ENCODE measurements at regions not wholly inside any gene's neighbourhood (a gene's known extent, or its start where the extent isn't known, plus 50 kb on each side); places are given as distances from the start of the nearest gene placed in this dataset.

DNA sequence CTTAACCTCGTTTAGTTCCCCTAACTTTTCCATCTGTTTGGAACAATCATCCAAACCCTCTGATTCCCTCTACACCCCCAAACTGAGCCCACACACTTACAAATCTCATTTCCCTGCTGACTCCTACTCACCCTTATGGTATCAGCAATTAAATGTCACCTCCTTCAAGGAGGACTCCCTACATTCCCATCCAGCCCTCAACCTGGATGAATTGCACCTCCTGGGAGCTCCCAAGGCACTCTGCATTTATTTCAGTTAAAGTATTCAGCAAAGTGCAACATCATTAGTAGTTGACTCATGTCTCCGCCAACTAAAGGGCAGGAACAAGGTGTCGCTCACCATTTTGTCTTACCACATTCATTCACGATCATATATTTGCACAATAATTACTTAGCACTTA lies 353.5 kb downstream of the TMEM114 start:
- DNase-seq (no peak), ATAC-seq (no peak)
- intact Hi-C loops (cut with micrococcal nuclease): no loop called here

DNA sequence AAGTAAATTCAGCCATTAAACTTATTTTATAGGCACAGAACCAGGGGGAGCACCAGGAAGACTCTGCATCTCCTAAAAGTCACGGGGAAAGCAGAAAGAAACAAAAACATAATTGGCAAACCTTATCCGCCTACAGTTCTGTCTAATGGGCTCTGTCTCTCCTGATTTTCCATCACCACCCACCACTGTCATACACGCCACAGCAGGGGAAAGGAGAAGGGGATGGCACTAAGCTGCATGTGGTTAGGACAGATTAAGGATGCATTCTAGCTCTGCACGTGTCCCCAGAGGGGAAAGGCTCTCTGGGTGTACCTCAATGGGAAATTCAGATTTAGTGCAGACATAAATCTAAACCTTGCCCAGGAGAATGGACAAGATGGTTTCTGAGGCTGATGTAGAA lies 359.8 kb downstream of the TMEM114 start:
- ATAC-seq: no peak

DNA sequence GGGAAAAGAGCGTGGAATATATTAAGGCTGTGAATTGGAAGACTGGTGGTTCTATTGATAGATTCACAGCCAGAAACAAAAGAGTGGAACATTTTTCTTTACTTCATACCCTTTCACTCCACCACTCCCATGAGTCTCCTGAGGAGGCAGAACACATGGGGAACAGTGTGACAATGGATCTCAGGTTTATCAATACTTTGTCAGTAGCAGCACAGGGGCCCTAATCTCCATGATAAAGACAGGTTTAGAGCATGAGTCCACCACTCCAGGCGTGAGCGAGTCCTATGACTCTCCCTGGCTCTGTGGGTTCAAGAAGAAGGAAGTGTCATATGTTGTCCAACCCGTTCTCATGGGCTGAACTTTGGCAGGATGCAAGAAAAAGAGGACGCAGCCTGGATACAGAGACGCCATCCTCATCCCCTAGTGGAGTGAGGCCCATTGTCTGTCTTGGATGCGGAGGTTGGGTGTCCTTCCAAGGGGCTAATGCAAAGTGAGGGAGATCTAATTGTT lies 361.2 kb downstream of the TMEM114 start:
- intact Hi-C loops (cut with micrococcal nuclease): no loop called here
- no peak for ATAC-seq

More for the DNA sequence above, 359.8 kb downstream of the TMEM114 start:
- intact Hi-C loops (cut with micrococcal nuclease): no loop called here
- no peak for DNase-seq

DNA sequence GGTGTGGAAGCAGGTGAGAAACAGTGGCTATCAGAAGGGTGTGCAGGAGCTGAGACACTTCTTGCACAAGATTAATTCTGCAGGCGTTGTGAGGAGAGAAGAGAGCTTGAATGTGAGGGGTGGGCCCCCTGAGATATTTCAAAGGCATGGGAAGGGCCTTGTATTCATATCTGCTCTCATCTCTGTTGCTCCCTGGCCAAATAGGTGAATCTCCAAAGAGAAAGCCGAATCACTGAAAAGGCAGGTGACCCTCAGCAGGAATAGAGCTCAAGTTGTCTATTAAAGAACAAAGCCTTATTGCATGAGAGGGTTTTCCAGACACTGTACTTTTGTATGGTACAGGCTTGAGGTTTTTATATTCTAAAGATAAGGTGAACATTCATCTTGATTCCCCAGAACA lies 373.1 kb downstream of the TMEM114 start:
- ATAC-seq: no peak
- DNase-seq: no peak
- intact Hi-C loops (cut with micrococcal nuclease): no loop called here

More for the DNA sequence above, 361.2 kb downstream of the TMEM114 start:
- DNase-seq: no peak

DNA sequence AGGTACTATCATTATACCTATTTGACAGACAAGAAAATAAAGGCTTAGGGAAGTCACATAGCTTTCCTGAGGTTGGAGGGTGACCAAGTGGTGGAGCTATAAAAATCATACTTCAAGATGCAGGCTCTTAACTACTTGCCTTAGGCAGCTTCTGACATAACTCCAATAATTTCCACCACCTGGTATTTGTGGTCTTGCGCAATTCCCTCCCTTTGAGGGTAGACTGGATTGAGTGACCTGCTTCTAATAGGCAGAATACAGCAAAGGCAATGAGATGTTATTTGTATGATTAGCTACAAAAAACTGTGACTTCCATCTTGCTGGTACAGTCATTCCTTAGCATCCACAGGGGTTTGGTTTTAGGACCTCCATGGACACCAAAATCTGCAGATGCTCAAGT lies 385.5 kb downstream of the TMEM114 start:
- ATAC-seq: no peak
- intact Hi-C loops (cut with micrococcal nuclease): no loop called here
- DNase-seq: no peak

DNA sequence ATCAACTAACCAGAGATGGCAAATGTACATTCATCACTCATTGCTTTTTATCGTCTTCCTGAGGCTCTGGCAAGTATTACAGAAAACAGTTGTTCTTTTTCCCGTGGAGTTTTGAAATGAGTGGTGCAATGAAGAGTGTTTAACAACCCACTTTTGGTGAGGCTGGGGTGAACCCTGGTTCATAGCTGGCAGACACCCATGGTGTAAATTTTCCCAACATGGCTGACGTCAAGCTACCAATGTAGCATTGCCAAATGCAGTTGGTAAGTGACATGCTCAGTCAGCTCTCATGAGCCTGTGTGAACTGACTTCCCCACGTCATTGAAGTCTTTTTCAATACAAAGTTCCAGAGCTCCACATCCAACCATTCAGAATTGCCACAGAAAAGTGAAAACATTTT lies 386.2 kb downstream of the TMEM114 start:
- intact Hi-C loops (cut with micrococcal nuclease): no loop called here

DNA sequence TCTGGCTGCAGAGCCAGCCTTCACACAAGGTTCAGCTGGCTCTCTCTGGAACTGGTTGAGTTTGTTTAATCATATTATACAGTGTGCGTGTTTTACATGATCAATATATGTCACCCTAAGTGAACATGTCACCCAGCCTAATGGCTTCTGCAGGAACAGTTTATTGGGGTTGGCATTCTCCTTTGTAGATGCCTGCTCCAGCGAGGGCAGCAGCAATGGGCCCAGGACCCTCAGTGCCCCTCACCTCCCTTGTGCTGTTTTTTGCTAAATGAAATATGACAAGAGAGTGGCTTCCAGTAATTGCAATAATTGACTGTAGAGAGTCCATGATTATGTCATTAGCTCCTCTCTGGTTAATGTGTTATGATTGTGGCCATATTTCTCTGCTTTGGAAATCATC lies 387.2 kb downstream of the TMEM114 start:
- DNase-seq: no peak

More for the DNA sequence above, 386.2 kb downstream of the TMEM114 start:
- no peak for DNase-seq
- no peak for ATAC-seq

DNA sequence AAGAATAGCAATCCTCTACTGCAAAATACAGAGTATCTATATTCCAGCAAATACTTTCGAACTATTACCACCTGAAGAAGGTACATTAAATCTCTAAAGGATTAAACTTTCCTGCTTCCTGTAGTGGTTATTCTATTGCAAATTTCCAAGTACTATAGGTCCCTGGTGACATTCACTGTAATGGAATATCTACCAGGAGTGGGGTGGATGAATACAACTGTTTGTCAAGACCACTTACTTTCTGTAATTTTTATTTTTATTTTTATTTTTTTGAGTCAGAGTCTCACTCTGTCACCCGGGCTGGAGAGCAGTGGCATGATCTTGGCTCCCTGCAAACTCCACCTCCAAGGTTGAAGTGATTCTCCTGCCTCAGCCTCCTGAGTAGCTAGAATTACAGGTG lies 389.5 kb downstream of the TMEM114 start:
- DNase-seq (no peak), ATAC-seq (no peak)
- intact Hi-C loops (cut with micrococcal nuclease): no loop called here

More for the DNA sequence above, 387.2 kb downstream of the TMEM114 start:
- no peak for ATAC-seq
- intact Hi-C loops (cut with micrococcal nuclease): no loop called here

DNA sequence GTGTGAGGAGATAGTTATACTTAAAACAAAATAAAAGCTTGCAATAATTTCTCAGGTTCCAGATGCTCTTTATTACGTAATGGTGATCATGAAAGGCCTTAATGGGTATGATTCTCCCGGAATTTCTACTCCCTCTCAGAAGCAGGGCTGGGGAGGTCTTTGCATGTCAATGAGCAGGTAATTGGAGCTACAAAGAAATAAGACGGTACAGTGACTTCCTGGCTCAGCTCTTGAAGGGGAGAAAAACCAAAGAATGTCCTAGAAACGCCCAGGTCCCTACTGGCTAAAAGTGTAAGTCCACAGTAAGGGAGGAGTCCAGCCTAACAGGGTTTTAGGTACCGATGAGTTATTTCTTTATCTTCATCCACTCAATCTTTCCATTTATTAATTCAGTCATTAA lies 390.9 kb downstream of the TMEM114 start:
- DNase-seq (no peak), ATAC-seq (no peak)
- intact Hi-C loops (cut with micrococcal nuclease): no loop called here

DNA sequence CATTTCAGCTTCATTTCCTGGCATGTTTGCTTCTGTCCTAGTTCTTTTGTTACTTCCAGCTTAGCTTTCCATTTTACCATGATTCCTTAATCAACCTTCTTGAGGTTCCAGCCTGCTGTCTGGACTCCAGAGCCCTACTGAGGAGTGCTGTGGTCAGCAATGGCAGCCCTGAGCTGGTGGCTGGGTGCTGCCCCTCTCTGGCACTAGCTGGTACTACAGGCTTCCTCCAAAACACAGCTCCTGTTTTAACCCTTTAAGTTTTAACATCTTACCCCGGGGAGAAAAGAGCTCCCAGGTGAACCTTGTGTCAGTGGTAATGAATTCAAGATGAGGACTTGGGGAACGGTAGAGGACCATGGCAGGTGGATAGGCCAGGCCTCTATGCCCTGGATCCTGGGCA lies 395.5 kb downstream of the TMEM114 start:
- ATAC-seq (no peak), DNase-seq (no peak)
- intact Hi-C loops (cut with micrococcal nuclease): no loop called here

DNA sequence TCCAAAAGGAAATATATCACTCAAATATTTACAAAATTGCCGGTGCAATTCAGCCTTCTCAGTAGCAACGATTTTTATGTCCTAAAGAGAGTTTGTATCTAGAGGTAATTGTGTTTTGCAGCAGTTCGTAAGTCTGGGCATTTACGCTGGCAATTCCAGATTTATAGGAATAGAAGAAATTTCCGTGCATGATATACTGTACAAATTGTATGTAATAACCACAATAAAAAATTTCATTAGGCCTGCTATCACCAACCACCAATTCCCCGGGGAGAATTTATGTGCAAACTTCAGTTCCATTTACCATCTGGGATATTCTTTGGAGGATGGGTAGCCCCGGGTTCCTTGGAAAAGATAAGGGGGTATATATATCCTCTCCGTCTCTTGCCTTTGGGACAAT lies 401.5 kb downstream of the TMEM114 start:
- DNase-seq: no peak
- no peak for ATAC-seq
- intact Hi-C loops (cut with micrococcal nuclease): no loop called here

DNA sequence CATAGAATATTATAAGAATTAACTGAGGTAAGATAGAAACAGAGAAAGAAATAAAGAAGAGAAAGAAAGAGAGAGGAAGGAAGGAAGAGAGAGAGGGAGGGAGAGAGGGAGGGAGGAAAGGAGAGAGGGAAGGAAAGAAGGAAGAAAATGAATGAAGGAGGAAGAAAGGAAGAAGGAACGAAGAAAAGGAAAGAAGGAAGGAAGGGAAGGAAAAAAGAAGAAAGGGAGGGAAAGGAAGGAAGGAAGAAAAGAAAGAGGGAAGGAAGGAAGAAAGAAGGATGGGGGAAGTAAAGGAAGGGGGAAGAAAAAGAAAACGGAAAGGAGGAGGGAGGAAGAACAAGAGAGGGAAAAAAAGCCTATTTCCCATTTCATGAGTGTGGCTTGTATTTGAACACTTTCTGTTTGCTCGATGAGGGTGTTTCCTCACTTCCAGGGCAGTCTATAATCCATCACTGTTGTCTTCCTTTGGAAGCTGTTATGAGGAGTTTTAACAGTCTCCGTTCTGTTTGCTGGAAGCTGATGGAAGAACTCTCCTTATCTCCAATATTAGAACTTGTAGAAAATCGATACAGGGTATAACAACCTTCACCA lies 402.4 kb downstream of the TMEM114 start:
- DNase-seq (no peak), ATAC-seq (no peak)
- intact Hi-C loops (cut with micrococcal nuclease): no loop called here

DNA sequence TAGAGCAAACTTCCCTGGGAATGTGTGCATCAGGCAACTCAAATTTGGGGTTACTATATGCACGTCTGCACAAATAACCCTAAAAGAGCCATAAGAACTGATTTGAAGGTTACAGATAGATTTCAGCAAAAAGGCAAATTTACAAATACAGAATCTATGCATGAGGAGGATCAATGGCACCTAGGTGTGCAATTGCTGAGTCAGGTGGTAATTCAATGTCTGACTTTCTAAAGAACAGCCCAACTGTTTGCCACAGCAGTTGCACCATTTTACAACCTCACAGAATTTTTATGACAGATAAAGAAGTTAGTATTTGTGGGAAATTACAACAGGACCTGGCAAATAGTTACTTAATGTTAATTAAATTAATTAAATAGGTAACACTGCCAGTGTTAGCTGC lies 405.5 kb downstream of the TMEM114 start:
- intact Hi-C loops (cut with micrococcal nuclease): no loop called here
- no peak for DNase-seq
- ATAC-seq: no peak

DNA sequence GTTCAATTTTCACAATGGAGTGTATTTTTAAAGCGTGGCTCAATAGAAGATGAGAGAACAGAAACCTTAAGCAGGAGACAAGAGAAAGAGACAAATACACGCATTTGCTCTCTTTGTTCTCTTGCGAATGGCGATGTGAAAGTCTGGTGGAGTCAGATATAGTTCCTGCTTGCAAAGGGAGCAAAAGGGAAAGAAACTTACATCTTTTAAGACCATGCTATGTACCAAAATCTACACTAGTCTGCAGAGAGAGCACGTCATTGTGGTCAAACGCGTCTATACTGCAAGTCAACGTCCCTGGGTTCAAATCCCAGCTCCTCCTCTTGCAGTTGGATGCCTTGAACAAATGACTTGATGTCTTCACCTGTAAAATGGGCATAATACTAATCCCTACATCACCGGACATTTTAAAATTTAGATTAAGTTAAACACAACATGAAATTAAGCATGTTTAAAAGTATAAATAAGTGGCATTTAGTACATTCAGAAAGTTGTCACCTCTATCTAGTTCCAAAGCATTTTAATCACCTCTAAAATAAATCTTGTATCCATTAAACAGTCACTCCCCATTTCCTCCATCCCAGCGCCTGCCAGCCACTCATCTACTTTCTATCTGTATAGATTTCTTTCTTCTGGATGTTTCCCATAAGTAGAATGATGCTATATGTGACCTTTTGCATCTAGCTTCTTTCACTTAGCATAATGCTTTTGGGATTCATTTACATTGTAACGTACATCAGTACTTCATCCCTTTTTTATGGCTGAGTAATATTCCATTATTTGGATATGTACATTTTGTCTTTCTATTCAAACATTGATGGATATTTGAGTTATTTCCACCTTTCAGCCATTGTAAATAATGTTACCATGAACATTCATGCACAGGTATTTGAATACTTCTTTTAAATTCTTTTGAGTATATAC lies 406.9 kb downstream of the TMEM114 start:
- intact Hi-C loops (cut with micrococcal nuclease): no loop called here
- no peak for ATAC-seq
- no peak for DNase-seq

DNA sequence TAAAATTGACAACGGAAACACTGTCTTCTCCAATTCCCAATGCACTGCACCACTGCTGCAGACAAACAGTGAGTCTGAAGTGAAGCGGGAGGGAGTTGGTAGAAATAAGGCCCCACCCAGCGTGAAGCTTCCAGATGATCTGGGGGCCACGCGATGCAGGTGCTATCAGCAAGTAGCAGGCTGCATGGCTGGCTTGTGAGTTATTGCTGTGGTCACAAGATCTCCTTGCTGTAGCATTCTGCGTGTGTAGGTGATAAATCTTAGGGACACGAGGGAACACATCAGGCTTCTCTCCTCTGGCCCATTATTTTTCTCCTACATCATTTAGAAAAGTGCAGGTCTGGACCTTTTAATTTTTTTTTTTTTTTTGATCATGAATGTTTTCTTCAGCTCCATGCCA lies 407.6 kb downstream of the TMEM114 start:
- ATAC-seq (no peak), DNase-seq (no peak)
- intact Hi-C loops (cut with micrococcal nuclease): no loop called here

DNA sequence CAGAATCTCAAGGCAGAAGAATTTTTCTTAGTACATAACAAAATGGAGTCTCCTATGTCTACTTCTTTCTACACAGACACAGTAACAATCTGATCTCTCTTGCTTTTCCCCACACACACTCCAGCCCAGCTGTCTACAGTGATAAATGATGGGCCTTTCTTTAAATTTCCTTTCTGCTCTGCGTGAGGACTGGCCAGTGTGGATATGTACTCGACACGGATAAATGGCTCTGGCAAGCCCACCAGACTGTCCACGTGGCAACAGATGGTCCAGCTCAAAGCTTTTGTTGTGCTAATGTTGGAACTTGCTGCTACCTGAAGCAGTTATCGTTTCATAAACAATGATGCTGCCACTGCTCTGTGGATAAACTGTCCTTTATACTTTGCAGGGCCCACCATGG lies 410.7 kb downstream of the TMEM114 start:
- no peak for ATAC-seq
- intact Hi-C loops (cut with micrococcal nuclease): loop anchor here (10.0 kb wide), 1 partner anchor 915 kb away; no protein-coding TSS in a partner anchor

DNA sequence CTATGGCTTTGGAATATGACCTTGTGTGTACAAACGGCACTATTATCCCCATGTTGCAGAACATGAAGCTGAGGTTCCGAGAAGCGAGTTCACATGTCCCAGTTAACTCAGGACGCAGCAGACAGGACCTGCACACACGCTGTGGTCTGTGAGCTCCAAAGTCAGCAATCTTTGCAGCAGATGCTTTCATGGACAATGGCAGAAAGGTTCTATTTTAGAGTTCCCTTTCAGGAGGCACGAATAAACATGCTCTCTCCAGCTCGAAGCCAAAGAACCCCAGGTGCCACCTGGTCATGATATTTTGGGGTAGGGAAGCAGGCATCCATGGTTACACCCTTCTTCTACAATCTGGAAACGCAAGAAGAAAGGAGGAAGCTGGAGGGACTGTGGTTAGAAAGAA lies 412.0 kb downstream of the TMEM114 start:
- no peak for ATAC-seq
- no peak for DNase-seq
- intact Hi-C loops (cut with micrococcal nuclease): loop anchor here (10.0 kb wide), 1 partner anchor 913 kb away; no protein-coding TSS in a partner anchor

More for the DNA sequence above, 410.7 kb downstream of the TMEM114 start:
- no peak for DNase-seq

DNA sequence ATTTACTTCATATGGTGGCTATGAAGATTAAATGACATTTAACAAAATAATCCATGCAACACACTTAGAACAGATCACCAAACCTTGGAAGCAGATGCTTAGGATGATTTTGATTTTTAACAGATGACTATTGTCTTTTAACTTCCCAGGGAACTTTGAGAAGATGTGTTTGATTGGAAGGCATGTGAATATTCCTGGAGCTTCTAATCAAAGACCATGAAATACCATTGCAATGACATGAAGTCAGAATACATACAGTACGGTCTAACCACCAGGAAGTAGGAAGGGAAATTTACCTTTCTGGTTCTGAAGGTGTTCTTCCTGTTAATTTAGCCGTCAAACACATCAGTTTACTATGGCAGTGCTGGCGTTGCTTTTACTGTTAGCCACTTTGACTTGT lies 414.9 kb downstream of the TMEM114 start:
- intact Hi-C loops (cut with micrococcal nuclease): loop anchor here (10.0 kb wide), 1 partner anchor 911 kb away; no protein-coding TSS in a partner anchor
- DNase-seq (no peak), ATAC-seq (no peak)

DNA sequence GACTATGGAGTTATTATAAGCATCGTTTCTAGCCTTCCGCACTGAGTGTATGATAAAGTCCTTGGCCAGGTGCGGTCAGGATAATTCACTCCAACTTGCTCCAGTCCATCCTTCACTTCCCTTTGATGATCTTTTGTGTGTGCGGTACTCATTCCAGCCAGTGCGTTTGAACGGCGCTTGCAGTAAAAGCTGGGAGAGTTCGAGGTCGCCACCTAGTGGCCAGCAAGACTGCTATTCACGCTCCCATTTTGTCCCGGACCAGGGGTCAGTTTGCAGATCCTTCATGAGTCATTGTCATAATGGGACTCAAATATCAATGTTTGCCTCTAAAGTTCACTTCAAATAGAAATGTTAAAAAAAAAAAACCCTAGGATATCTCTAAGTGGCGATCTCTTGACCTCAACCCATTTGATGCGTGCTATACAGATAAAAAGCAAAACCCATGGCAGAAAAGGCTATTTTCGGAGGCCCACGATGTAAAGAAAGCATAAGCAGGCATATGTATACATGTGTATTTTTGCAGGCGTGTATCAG lies 417.1 kb downstream of the TMEM114 start:
- intact Hi-C loops (cut with micrococcal nuclease): loop anchor here (10.0 kb wide), 1 partner anchor 908 kb away; no protein-coding TSS in a partner anchor
- DNase-seq: peak; percentile 62
- peak; percentile 65 for ATAC-seq

DNA sequence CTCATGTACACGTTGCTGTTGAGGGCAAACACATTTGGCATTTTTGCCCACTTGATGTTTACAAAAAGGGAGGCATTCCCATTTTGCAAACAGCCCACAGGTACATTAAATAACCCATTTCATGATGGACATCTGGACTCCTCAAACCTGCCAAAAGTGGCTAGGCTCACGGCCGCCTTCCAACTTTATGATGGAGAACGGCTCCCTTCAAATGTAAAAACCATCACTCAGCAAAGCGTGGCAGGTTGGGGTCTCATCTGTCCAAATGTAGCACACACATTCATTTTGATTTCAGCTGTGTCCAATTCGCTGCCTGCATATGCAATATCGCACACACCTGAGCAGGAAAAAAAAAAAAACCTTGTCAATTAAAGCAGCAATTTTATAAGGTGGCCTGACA lies 417.8 kb downstream of the TMEM114 start:
- intact Hi-C loops (cut with micrococcal nuclease): loop anchor here (10.0 kb wide), 1 partner anchor 908 kb away; no protein-coding TSS in a partner anchor
- ATAC-seq: no peak
- no peak for DNase-seq

Data from left ventricle myocardium superior (tissue), 1 donor.